COLO668 (cell line): ENCODE measurements at regions not wholly inside any gene's neighbourhood (a gene's known extent, or its start where the extent isn't known, plus 50 kb on each side); places are given as distances from the start of the nearest gene placed in this dataset.

Experiments
- DNase-seq: peaks from one replicate; lab custom pipeline; 2025; ENCODE audit not compliant: unreplicated experiment; lab: John Stamatoyannopoulos, UW

DNA sequence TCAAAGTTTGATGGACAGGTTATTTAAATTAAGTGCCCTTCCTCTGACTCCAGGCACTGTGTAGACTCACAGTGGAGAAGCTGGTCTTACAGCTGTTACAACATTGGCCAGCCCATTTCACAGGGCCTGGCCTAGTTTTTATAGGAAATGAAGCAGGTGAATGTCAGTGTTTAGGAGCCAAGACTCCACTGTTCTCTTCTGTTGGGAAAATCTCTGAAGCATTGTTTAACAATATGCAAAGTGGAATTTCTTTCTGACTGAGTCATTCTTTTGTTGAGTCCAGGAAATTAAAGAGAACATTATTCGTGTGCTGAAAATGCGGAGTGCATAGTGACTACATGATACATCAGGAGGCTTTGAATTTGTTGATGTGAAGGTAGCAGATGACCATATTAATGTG is 64.7 kb downstream of the ARRDC4 start:
- no peak for DNase-seq

- no peak for DNase-seq
These were observed 74.2 kb downstream of the ARRDC4 start for GRCh38 chr15:98034731-98035130.

DNA sequence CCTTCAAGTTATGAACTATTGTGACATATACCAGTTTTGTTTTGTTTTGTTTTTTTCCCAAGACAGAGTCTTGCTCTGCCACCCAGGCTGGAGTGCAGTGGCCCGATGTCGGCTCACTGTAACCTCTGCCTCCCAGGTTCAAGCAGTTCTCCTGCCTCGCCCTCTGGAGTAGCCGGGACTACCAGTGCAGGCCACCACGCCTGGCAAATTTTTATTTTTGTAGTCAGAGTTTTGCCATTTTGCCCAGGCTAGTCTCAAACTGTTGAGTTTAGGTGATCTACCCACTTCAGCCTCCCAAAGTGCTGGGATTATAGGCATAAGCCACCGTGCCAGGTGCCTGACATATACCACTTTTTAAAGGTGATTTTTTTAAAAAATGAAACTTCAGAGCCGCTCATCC is 74.6 kb downstream of the ARRDC4 start:
- DNase-seq, result no peak

DNA sequence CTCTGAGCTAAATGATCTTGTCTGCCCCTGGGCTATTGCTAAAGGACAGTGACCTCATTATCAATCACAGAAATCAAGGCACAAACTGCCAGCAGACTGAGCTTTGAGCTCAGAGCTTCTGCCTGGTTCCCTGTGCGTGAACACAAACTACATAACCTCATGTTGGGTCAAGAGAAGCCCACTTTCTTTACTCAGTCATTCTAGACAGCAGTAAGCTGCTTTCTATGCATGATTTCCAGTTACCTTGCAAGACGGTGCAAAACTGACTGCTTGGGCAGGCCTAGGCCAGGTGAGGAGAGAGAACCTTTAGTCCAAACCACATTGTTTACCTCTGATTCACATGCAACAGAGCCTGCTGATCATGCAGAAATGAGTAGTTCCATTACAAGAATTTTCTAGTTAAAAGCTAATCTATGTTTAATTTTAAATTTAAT is 75.1 kb downstream of the ARRDC4 start:
- no peak for DNase-seq

DNA sequence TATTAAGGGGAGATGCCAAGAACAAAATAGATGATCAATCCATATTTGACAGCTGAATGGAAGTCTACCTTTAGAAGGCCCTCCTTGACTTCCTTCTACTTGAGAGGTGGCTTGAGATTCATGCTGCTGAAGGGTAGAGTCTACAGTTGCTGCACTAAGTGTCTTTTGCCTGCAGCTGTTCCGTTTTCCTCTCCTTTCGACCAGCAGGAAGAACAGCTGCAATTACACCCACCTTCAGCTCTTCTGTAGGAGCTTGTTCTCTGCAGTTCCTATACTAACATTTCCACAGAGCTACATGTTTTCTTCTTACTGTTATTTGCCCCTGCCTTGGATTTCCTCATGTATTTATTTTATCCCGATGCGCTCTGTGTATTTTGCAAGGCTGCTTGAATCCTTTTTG is 79.1 kb downstream of the ARRDC4 start:
- DNase-seq, result no peak

DNA sequence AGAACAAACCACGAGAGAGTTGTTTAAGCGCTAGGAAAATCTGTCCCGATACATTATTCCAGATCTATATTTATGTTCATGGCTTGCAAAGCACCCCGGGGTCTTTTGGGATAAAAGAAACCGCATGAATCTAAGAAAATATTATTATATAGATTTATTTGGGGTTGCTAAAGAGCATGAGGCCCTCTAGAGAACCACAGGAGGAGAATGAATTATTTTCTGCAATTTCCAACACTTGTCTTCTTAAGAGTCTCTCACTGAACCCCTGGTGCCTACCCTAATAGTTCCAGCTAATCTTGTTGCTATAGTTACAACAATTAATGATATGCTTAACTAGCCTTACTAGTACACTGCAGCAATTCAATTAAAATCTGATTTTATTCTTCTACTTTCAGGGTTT is 79.6 kb downstream of the ARRDC4 start:
- no peak for DNase-seq

DNA sequence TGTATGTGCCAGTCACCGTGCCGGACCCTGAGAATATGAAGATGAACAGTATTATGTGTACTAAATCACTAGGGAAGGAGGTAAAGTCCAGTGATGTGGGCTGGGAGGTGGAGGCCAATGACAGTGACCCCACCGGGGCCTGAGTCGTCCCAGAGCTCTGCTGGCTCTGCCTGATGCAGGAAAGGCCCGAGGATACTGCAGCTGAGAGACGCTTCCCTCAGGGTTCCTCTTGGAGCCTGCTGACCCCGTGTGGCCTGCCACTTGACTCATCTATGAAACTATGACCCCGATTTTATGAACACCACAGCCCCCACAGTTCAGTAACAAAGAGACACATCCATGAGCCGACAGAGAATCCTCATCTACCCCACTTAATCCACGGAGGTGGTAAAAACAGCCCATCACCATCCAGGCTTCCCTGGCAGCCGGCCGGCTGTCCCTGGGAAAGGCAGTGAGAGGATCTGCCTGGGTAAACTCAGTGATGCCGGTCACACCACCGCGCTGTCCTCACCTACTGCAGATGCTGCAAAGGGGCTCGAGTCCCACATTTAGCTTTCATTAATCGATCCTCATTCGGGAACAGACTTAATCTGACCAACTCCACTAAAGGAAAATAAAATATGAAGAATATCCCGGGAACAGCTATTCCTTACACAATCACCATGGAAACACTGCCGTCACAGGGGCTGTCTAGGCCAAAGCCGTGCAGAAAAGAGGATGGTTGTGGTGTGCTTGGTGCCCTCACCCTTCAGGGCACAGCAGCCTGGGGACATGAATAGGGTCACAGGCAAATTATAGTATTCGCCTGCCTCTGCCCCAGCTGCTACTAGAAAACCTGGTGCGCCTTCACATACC is 82.9 kb downstream of the ARRDC4 start:
- DNase-seq, result no peak

DNA sequence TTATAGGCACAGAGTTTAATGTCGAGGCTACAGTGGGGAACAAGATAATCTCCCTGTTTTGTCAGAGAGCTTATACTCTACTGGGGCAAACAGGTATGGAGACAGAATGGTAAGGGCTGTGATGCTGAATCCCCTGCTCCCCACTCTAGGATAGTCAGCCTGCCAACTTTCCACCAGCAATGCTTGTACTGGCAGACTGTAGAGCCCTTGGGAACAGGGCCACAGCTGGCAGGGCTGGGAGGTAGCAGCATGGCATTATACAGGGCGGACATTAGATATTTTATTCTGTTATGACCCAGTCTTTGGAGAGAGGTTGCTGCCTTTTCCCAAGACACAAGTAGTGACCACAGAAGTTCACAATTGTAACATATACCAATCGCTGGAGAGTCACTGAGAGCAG is 91.2 kb downstream of the ARRDC4 start:
- DNase-seq, result no peak

- DNase-seq, result no peak
These were observed 97.0 kb downstream of the ARRDC4 start for GRCh38 chr15:98057453-98057852.

DNA sequence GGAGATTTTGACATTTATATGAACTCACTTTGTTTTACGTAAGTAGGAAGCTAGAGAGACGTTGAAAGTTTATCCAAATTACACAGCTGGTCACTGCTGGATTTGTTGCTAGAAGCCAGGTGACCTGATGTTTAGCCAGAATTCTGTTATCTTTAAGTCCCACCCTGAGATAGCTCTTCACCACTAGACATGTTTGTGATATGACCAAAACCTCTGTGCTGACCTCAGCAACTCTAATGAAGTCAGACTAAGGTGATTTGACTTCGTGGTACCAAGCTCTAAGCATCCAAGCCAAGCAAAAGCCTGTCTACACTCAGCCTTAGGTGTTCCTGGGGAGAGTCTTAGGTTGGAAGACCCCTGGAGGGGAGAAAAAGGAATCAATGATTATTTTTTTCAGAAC is 102.4 kb downstream of the ARRDC4 start:
- no peak for DNase-seq

- no peak for DNase-seq
These were observed 102.8 kb downstream of the ARRDC4 start for GRCh38 chr15:98063315-98063714.

DNA sequence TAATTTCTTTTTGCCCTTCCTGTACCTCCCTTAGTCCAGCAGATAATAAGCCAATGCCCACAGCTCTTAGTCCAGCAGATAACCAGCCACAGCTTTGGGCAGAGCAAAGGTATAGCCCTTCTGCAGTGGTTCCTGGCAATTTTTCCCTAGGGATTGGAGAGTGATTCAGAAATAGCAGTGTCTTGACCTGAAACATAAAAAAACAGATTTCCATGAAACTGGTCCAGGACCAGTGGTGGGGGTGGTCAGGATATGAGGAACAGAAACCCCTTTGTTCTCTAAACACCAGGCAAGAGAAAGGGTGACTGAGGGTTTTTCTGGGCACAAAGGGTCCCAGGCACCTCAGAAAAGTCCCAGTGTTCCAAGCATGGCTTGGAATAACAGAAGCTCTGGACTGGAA is 103.4 kb downstream of the ARRDC4 start:
- DNase-seq, result no peak

DNA sequence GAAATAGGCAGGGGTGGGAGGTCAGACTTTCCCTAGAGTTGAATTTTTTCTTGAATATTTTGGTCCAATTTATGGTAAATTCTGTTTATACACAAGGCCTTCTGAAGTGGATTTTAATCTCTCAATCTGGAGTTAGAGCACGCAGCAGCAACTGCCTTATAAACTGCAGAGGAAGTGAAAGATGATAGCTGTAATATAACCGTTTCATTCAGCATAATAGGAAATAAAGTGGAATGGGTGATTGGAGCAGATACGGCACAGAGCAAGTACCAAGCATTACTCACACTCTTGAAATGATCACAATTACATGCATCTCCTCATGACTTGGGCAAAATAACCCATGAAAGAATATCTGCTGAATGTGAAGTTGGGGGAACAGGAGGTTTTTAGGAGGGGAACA is 106.8 kb downstream of the ARRDC4 start:
- no peak for DNase-seq

DNA sequence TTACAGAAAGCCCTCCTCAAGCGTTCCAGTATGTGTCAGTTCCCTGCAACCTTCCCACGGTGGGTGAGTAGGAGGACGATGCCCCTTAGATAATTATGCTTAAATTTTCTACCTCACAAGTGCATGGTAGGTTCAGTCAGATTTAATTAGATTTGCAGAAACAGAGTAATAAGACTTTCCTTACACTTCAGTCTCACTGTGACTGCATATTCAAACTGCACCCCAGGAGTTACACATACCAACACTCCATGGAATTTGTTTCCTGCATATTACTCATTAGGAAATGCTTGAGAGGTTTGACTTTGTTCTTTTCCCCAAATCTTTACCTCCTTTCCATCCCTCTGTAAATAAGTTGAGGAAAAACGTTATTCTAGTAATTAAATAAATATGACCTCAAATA is 108.8 kb downstream of the ARRDC4 start:
- DNase-seq, result no peak

DNA sequence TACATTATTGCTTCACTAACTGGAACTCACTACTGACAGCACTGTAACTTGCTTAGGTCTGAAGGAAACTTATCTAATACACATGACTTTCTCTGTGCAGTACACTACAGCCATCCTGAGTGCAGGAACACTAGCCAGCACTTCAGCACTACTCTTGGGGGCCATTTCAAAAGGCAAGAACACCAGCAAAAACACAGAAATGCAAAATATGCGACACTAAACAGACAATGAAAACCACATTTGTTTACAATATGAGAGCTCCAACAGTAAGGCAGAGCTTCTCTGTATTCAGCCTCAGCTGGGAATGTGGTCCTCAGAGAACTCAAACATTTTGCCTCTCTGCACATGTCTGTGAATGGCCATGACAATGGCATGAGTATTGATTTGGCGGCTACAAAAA is 109.6 kb downstream of the ARRDC4 start:
- no peak for DNase-seq

GRCh38 chr15:98071786-98072185 is 111.3 kb downstream of the ARRDC4 start:
- no peak for DNase-seq

DNA sequence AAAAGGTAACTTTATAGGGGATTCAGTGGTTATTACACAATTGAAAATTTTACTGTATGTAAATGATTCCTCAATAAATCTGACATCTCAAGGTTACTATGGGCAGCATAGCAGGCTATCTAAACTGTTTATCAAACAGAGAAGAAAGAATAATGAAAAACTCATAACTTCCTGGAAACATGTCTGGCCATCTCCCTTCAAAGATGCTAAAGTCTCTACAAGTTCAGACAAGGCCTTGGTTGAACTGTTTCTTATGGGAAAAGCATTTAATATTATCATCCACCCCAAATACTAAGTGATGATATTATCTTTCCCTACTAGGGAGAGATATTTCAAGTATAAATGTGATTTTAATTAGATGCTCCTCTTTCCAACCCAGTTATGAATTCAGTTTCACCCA is 114.9 kb downstream of the ARRDC4 start:
- DNase-seq, result no peak

DNA sequence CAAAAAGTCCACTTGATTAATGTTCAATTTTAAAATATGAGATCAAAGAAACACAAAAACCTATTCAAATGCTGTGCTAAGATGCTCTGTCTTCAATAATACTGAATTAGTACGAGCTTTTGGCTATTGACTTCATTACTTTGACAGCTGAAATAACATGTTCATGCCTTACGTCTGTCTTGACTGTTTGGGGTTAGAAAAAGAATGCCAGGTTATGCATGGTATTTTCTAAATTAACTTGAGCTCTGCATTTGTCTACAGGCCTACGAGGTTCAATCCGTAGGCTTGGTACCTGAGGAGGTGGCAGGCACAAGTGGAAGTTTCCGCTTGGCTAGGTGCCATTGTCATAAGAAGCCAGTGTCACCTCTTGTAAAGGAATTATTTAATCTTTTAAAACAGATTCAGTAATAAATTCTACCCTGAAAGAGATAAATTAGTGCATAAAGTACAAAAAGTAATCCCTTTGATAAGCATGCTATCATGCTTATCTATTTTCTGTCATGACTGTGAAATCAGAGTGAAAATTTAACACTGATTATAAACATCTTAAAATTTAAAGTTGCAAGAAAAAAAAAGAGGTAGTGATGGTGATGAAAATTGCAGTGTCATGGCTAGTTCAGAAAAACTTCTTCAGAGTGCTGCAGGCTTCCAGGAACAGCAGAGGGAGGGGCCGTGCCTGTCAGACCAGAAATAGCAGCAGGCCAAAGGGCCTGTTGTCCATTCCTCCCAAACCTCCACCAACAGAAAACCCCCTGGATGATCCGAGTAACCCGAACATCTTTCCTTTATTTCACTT is 115.7 kb downstream of the ARRDC4 start:
- DNase-seq, result no peak

DNA sequence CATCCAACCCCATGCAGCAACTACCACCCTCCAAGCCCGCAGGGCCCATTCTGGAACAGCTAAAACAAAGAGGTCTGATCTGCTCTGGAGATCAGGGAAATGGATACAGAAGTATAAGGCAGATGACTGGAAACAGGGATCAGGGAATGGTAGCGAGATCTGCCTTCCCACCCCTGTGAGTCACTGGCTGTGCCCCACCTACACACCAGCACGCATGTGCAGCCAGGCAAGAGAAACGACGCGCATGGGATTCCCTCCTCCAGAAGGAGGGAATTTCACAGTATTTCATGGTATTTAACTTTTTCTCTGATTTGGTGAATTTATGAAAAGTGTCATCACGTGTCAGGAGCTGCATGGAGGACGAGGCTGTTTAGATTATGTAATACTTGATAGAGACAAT is 116.7 kb downstream of the ARRDC4 start:
- DNase-seq, result no peak

DNA sequence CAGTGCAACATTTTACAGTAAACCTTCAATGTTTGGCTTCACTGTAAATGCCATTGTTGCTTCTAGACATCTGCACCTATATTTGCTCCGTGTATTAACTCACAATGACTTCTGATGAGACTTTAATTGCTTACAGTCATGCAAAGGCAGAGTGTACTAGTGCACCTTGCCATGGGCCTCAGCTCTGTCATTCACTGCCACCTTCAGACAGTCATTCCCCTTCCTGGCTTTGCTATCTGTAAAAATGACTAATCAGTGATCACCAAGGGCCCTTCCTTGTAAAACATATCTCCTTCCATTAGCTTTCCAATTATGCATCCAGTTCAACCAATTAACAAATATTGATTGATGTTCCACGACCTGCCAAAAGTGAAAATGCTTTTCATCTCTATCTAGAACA is 120.3 kb downstream of the ARRDC4 start:
- no peak for DNase-seq

DNA sequence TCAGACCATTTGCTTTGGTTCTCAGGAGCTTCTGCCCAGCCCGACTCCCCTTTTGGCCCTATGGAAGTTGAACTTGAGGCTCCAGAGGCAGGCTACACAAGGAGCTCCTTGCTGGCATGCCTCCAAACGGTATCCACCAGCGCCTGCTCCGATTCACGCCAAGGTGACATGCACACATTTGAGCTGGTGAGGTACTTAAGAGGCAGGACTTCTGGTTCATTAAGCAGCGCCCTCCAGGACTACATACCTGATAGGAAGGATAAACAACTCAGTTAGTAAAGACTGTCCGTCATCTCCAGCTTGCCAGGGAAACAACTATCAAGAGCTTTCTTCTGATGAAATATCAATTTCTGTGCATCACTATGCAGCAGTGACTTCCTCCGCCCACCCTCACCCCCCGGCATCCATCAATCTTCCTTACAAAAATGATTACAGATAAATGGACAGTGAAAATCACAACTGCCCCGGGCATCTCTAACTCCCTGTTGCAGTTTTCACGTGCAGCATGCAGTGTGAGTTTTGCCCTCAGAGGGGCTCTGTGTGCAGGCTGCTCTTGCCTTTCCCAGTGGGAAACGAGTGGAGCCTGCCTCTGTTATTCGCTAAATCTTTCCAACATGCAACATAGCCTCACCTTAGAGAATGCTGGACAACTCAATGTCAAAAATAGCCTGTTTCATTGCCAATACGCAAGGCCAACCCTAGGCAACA is 122.9 kb downstream of the ARRDC4 start:
- no peak for DNase-seq
